Cardiac muscle cell (in vitro differentiated cells and primary cell): ENCODE measurements at regions not wholly inside any gene's neighbourhood (a gene's known extent, or its start where the extent isn't known, plus 50 kb on each side); places are given as distances from the start of the nearest gene placed in this dataset.

Experiments
- DNase-seq, 2 donors: peaks; one replicate each; pipeline versions ENCODE4 v3.0.0 to v3.0.0-alpha.2; 2010 to 2017; ENCODE audit warnings: low read depth in 1 of 2, low spot score in 1 of 2
- H3K27ac ChIP-seq: fragments of 200-600 bp; sonication (generic); 2 replicates; pipeline ENCODE4 v1.5.1; 2016
- H3K27me3 ChIP-seq: fragments of 200-600 bp; sonication (generic); 2 replicates; pipeline ENCODE4 v1.6.0; 2016; ENCODE audit warnings: control low read depth
- H3K36me3 ChIP-seq: fragments of 200-600 bp; sonication (generic); 2 replicates; pipeline ENCODE4 v1.5.1; 2016; ENCODE audit warnings: control low read depth
- H3K4me1 ChIP-seq: fragments of 200-600 bp; sonication (generic); 2 replicates; pipeline ENCODE4 v1.8.1; 2017; ENCODE audit warnings: low read depth, mild to moderate bottlenecking, mixed run types
- H3K4me3 ChIP-seq: fragments of 200-600 bp; sonication (generic); 2 replicates; pipeline ENCODE4 v1.5.1; 2016; ENCODE audit warnings: mild to moderate bottlenecking
- H3K9me3 ChIP-seq: fragments of 200-600 bp; sonication (generic); 2 replicates; pipeline ENCODE4 v1.5.1; 2017; ENCODE audit warnings: low read depth, mild to moderate bottlenecking, control low read depth
- TF ChIP-seq, protein P1 (sequence below): IDR thresholded peaks from 2 replicates; pipeline ENCODE4 v1.5.1; 2012; ENCODE audit warnings: low read depth, mild to moderate bottlenecking, low read length

DNA sequence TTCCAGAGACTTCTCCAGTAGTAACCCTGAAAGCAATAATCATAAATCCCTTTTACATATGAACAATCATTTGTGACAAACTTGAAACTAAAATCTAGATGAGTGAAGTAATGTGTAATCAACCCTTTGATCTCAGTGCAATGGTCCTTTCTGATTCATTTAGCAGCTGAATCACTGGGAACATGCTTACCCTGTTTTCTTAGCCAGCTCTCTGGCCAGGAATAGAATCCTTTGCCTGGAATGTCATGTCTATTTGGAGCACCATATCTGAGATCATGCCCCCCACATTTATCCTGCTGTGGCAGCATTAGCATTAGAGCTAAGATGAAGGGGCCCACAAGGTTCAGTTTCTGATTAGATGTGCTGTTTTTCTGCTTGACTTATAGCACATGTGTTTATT, 309.8 kb downstream of the OXSM start:
- Histone ChIP-seq H3K4me3 (no peak overlapping the region), H3K36me3 (no peaks in the 10 kb centered on the region), H3K27ac (peak overlapping the region; percentile 16), H3K9me3 (no peaks in the 10 kb centered on the region), H3K27me3 (no peaks in the 10 kb centered on the region), H3K4me1 (peaks cover 17% of the 10 kb centered on the region)
- TF ChIP-seq, protein P1, sequence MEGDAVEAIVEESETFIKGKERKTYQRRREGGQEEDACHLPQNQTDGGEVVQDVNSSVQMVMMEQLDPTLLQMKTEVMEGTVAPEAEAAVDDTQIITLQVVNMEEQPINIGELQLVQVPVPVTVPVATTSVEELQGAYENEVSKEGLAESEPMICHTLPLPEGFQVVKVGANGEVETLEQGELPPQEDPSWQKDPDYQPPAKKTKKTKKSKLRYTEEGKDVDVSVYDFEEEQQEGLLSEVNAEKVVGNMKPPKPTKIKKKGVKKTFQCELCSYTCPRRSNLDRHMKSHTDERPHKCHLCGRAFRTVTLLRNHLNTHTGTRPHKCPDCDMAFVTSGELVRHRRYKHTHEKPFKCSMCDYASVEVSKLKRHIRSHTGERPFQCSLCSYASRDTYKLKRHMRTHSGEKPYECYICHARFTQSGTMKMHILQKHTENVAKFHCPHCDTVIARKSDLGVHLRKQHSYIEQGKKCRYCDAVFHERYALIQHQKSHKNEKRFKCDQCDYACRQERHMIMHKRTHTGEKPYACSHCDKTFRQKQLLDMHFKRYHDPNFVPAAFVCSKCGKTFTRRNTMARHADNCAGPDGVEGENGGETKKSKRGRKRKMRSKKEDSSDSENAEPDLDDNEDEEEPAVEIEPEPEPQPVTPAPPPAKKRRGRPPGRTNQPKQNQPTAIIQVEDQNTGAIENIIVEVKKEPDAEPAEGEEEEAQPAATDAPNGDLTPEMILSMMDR: no peak
- DNase-seq: peak in 1 of 2 donors; percentile 28

DNA sequence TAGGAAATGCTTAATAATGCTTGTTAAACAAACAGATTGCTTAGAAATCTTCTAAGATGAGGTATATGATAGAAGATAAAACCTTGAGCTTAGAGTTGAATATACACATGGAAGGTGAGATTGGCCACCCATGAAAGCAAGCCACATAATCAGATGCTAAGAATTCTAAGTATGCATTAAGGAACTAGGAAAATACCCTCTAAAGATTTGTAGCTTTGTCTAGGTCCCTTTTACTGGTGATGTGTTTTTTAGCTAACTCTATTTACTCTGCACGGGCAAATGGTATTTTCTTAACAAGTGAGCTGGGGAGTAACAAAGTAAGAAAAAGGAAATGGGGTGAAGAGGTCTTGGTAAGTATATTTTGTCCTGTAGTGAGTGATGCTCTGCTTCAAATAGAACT, 310.3 kb downstream of the OXSM start:
- Histone ChIP-seq H3K27ac (peak overlapping the region; percentile 15), H3K36me3 (no peaks in the 10 kb centered on the region), H3K27me3 (no peaks in the 10 kb centered on the region), H3K4me3 (no peak overlapping the region), H3K4me1 (peaks cover 22% of the 10 kb centered on the region), H3K9me3 (no peaks in the 10 kb centered on the region)
- TF ChIP-seq, protein P1: no peak
- no peak for DNase-seq

DNA sequence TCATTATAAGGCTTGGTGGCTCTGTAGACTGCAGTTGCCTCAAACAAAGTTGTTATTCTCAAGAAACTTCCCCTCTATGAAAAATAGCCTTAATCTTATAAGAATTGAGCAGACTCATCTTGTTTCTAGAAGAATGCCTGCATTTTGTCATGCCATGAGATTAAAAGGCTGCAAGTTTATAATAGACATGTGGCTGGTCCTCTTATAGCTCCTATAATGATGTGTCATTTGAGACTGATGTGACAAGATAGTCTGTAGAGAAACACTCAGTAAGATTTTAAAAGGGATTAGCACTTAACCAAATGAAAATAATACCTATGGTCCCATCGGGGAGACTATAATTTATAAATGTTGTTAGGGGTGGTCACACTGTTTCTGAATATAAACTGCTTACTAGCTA, 312.5 kb downstream of the OXSM start:
- Histone ChIP-seq H3K27ac (no peak overlapping the region), H3K36me3 (no peaks in the 10 kb centered on the region), H3K9me3 (no peaks in the 10 kb centered on the region), H3K27me3 (no peaks in the 10 kb centered on the region), H3K4me1 (peaks cover 36% of the 10 kb centered on the region), H3K4me3 (no peak overlapping the region)
- TF ChIP-seq, protein P1: no peak
- no peak for DNase-seq

- H3K9me3 ChIP-seq: no peaks in the 10 kb centered on the region
- no peak overlapping the region for H3K4me3 ChIP-seq
- H3K4me1 ChIP-seq: peaks cover 29% of the 10 kb centered on the region
- TF ChIP-seq, protein P1: no peak
- H3K27me3 ChIP-seq: no peaks in the 10 kb centered on the region
- no peaks in the 10 kb centered on the region for H3K36me3 ChIP-seq
- DNase-seq: peak in 1 of 2 donors; percentile 35
- peak overlapping the region; percentile 80 for H3K27ac ChIP-seq
These were observed 315.0 kb downstream of the OXSM start for GRCh38 chr3:26104851-26105251.

DNA sequence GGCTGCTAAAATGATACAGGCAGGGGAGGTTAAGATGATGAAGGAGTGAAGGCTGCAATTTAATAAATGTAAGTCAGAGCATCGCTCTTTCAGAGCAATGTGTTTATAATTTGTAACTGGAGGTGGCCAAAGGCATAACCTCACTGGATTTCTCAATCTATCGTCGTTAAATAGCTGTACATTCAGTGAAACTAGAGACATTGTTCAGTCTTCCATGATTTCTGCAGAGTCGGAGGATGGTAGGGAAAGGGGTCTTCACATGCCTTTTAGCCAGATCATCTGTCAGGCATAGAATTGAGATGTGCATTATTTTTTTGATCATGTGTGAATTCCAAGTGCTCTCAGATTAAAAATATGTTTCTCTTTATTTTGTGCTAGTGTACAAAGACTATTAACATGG, 315.4 kb downstream of the OXSM start:
- no peak overlapping the region for H3K4me3 ChIP-seq
- no peaks in the 10 kb centered on the region for H3K36me3 ChIP-seq
- no peak for DNase-seq
- peak overlapping the region; percentile 80 for H3K27ac ChIP-seq
- H3K4me1 ChIP-seq: peaks cover 25% of the 10 kb centered on the region
- no peaks in the 10 kb centered on the region for H3K9me3 ChIP-seq
- H3K27me3 ChIP-seq: no peaks in the 10 kb centered on the region
- TF ChIP-seq, protein P1: no peak

GRCh38 chr3:26106228-26106627, 316.3 kb downstream of the OXSM start:
- TF ChIP-seq, protein P1: no peak
- no peaks in the 10 kb centered on the region for H3K27me3 ChIP-seq

More at GRCh38 chr3:26106228-26106627, 316.3 kb downstream of the OXSM start:
- no peaks in the 10 kb centered on the region for H3K9me3 ChIP-seq
- H3K4me3 ChIP-seq: no peak overlapping the region
- peaks cover 25% of the 10 kb centered on the region for H3K4me1 ChIP-seq
- no peak overlapping the region for H3K27ac ChIP-seq
- no peak for DNase-seq
- no peaks in the 10 kb centered on the region for H3K36me3 ChIP-seq
